Mucosa of descending colon (tissue), 3 donors: ENCODE measurements at regions not wholly inside any gene's neighbourhood (a gene's known extent, or its start where the extent isn't known, plus 50 kb on each side); places are given as distances from the start of the nearest gene placed in this dataset.
"Not testable (repeated sequence)": the region's sequence is repeated elsewhere in the genome, so short reads cannot be mapped to it uniquely, and the experiment has no call there.

ENCODE experiments used
- ATAC-seq: fragments of 200-7000 bp; cut with Tn5 transposase; one replicate; pipeline ENCODE4 v1.9.1; 2020; ENCODE audit warnings: mild to moderate bottlenecking, moderate library complexity
- DNase-seq, 3 donors: peaks; one replicate each; pipeline ENCODE4 v3.0.0-alpha.2; 2020
- H3K36me3 ChIP-seq: fragments of 200-600 bp; one replicate; pipeline ENCODE4 v1.8.0; 2021; ENCODE audit warnings: low read depth, mild to moderate bottlenecking
- H3K4me1 ChIP-seq: fragments of 200-600 bp; one replicate; pipeline ENCODE4 v1.8.0; 2021; ENCODE audit warnings: low read depth, mild to moderate bottlenecking
- H3K4me3 ChIP-seq: fragments of 200-600 bp; one replicate; pipeline ENCODE4 v1.8.0; 2021; ENCODE audit warnings: mild to moderate bottlenecking
- H3K9me3 ChIP-seq: fragments of 200-600 bp; one replicate; pipeline ENCODE4 v1.8.0; 2021; ENCODE audit warnings: mild to moderate bottlenecking
- CTCF ChIP-seq: fragments of 200-600 bp; IDR thresholded peaks from one replicate; pipeline ENCODE4 v1.8.0; 2022; ENCODE audit warnings: antibody characterized with exemption, mild to moderate bottlenecking
- intact Hi-C, 2 donors: fragments of 100-400 bp; cut with DNase I in 1 of 2; cut with micrococcal nuclease in 1 of 2; formaldehyde crosslinking; loops; one replicate each; pipeline versions ENCODE4 v1.11.0 to v1.11.1; 2022; cut with DNase I, micrococcal nuclease
- donor health status: DM: no; HTN: no; CAD: no; lungs with moderate emphysema.
- donor health status: DM: no; HTN: no; CAD: no.
- donor health status: DM: no; HTN: yes; CAD: no.

- no peaks in the 10 kb centered on the region for H3K36me3 ChIP-seq
- DNase-seq (no peak), ATAC-seq (no peak)
- H3K9me3 ChIP-seq: peaks cover 14% of the 10 kb centered on the region
- no peak overlapping the region for H3K4me3 ChIP-seq
- H3K4me1 ChIP-seq: no peaks in the 10 kb centered on the region
- intact Hi-C loops: no loop called here
- no peak for TF ChIP-seq CTCF
Measured at GRCh38 chr17:53471514-53471913, 351.2 kb upstream of the KIF2B start.

GRCh38 chr17:53470626-53471025 is 352.1 kb upstream of the KIF2B start:
- no peak for ATAC-seq
- Histone ChIP-seq H3K9me3 (peaks cover 14% of the 10 kb centered on the region), H3K4me1 (no peaks in the 10 kb centered on the region), H3K4me3 (no peak overlapping the region), H3K36me3 (no peaks in the 10 kb centered on the region)
- no peak for TF ChIP-seq CTCF
- no peak for DNase-seq
- intact Hi-C loops: no loop called here

GRCh38 chr17:53466733-53467132 is 356.0 kb upstream of the KIF2B start:
- no peaks in the 10 kb centered on the region for H3K36me3 ChIP-seq
- H3K4me1 ChIP-seq: no peaks in the 10 kb centered on the region
- DNase-seq (no peak), ATAC-seq (no peak)
- peaks cover 6% of the 10 kb centered on the region for H3K9me3 ChIP-seq
- H3K4me3 ChIP-seq: no peak overlapping the region
- TF ChIP-seq CTCF: no peak
- intact Hi-C loops: no loop called here

- H3K36me3 ChIP-seq, ATAC-seq, DNase-seq, H3K9me3 ChIP-seq, H3K4me3 ChIP-seq, intact Hi-C loops, H3K4me1 ChIP-seq: not testable (repeated sequence)
Measured at GRCh38 chr17:53464396-53464795, 358.3 kb upstream of the KIF2B start.

- Histone ChIP-seq H3K4me3 (no peak overlapping the region), H3K4me1 (no peaks in the 10 kb centered on the region), H3K9me3 (peaks cover 2% of the 10 kb centered on the region), H3K36me3 (no peaks in the 10 kb centered on the region)
- intact Hi-C loops: no loop called here
- no peak for ATAC-seq
- DNase-seq: no peak
- TF ChIP-seq CTCF: no peak
Measured at GRCh38 chr17:53463363-53463762, 359.4 kb upstream of the KIF2B start.

- no peak for TF ChIP-seq CTCF
- intact Hi-C loops: no loop called here
- no peak for ATAC-seq
- Histone ChIP-seq H3K4me1 (no peaks in the 10 kb centered on the region), H3K4me3 (no peak overlapping the region), H3K9me3 (peaks cover 6% of the 10 kb centered on the region), H3K36me3 (no peaks in the 10 kb centered on the region)
- DNase-seq: no peak
Measured at GRCh38 chr17:53462393-53462811, 360.3 kb upstream of the KIF2B start.

GRCh38 chr17:53455943-53456342 is 366.8 kb upstream of the KIF2B start:
- H3K4me1 ChIP-seq, DNase-seq, H3K9me3 ChIP-seq, H3K36me3 ChIP-seq, intact Hi-C loops, ATAC-seq, H3K4me3 ChIP-seq: not testable (repeated sequence)
